Ovary (tissue), 7 donors: ENCODE measurements at regions not wholly inside any gene's neighbourhood (a gene's known extent, or its start where the extent isn't known, plus 50 kb on each side); places are given as distances from the start of the nearest gene placed in this dataset.
"Not testable (repeated sequence)": the region's sequence is repeated elsewhere in the genome, so short reads cannot be mapped to it uniquely, and the experiment has no call there.

Experiments used
- DNase-seq, 5 donors: peaks; one replicate each; pipeline ENCODE4 v3.0.0-alpha.2; 2019 to 2020
- H3K27ac ChIP-seq, 2 donors: fragments of 200-600 bp; one replicate each; pipeline versions ENCODE4 v1.5.1 to v1.8.0; 2019 to 2022
- H3K27me3 ChIP-seq: fragments of 200-600 bp; one replicate; pipeline ENCODE4 v1.8.0; 2022
- H3K36me3 ChIP-seq: fragments of 200-600 bp; sonication (generic); one replicate; pipeline ENCODE4 v1.5.1; 2019
- H3K4me1 ChIP-seq: one replicate; pipeline ENCODE4 v1.8.1; 2013; ENCODE audit warnings: mild to moderate bottlenecking, moderate library complexity; ENCODE audit not compliant: insufficient read depth
- H3K4me3 ChIP-seq: fragments of 200-600 bp; sonication (generic); one replicate; pipeline ENCODE4 v1.5.1; 2017
- H3K9me3 ChIP-seq, 2 donors: fragments of 200-600 bp in 1 of 2; sonication (generic) in 1 of 2; one replicate each; pipeline versions ENCODE4 v1.5.1 to v1.8.1; 2013 to 2019; ENCODE audit warnings: mild to moderate bottlenecking in 1 of 2, moderate library complexity in 1 of 2
- EP300 ChIP-seq: sonication (generic); formaldehyde crosslinking; IDR thresholded peaks from one replicate; pipeline ENCODE4 v1.6.1; 2017; ENCODE audit warnings: antibody characterized with exemption
- POLR2A ChIP-seq: fragments of 450-650 bp; IDR thresholded peaks from one replicate; pipeline ENCODE4 v1.6.1; 2017; ENCODE audit warnings: antibody characterized with exemption, mild to moderate bottlenecking, moderate library complexity
- WGBS, 3 donors: extraction: QIAGEN DNeasy Blood & Tissue Kit in 1 of 3; methylation state at CpG; one replicate each; pipeline versions ENCODE4 v1.1.5 to v1.1.7; 2013 to 2017; 5-methylcytosine and 5-hydroxymethylcytosine counted together
- intact Hi-C, 4 donors: fragments of 100-400 bp; cut with DNase I; formaldehyde crosslinking; loops; one replicate each; pipeline versions ENCODE4 v1.11.0 to v1.15.1; 2022 to 2023
- TF ChIP-seq, protein P1 (sequence below), 3 donors: fragments of 450-650 bp in 2 of 3; fragments of 200-600 bp in 1 of 3; IDR thresholded peaks; one replicate each; pipeline versions ENCODE4 v1.5.1 to v1.8.0; 2016 to 2022; ENCODE audit warnings: antibody characterized with exemption in 3 of 3, mild to moderate bottlenecking in 1 of 3
- donor health status: DM: no; HTN: no; CAD: no; lungs with moderate emphysema.
- donor health status: DM: no; HTN: no; CAD: no.
- donor health status: Bipolar disorder and iron deficiency.
- donor health status: DM: no; HTN: no; CAD: no.
- donor health status: DM: yes; HTN: yes; CAD: no.

DNA sequence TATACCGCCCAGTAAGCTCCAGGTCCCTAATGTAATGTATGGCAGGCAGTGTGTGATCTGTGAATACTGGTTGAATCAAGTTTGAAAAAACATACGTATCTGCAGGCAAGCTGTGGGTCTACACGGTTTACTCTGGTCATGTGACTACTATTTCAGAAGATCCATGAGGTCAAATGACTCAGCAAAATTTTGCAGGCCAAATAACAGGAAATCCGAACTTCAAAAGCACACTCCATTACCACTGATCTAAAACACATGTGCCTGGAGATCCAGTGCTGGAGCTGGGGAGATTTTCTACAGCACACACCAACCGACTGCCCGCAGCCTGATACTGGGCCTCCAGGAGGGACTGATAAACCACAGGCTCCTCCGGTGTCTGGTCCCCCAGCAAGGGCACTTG is 64.5 kb upstream of the SLC44A3 start:
- Histone ChIP-seq H3K27me3 (no peaks in the 10 kb centered on the region), H3K9me3 (no peaks in the 10 kb centered on the region), H3K4me1 (peaks cover 20% of the 10 kb centered on the region), H3K27ac (peak overlapping the region in 1 of 2 donors; percentile 64), H3K36me3 (no peaks in the 10 kb centered on the region), H3K4me3 (no peak overlapping the region)
- intact Hi-C loops, result no loop called here
- WGBS, 3 donors, result 18 to 28% (median 27%) methylated on average over 7 of the region's 7 CpGs
- TF ChIP-seq, protein P1, sequence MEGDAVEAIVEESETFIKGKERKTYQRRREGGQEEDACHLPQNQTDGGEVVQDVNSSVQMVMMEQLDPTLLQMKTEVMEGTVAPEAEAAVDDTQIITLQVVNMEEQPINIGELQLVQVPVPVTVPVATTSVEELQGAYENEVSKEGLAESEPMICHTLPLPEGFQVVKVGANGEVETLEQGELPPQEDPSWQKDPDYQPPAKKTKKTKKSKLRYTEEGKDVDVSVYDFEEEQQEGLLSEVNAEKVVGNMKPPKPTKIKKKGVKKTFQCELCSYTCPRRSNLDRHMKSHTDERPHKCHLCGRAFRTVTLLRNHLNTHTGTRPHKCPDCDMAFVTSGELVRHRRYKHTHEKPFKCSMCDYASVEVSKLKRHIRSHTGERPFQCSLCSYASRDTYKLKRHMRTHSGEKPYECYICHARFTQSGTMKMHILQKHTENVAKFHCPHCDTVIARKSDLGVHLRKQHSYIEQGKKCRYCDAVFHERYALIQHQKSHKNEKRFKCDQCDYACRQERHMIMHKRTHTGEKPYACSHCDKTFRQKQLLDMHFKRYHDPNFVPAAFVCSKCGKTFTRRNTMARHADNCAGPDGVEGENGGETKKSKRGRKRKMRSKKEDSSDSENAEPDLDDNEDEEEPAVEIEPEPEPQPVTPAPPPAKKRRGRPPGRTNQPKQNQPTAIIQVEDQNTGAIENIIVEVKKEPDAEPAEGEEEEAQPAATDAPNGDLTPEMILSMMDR (IDR thresholded peaks at IDR 0.05), result no peak
- no peak for TF ChIP-seq POLR2A
- no peak for TF ChIP-seq EP300
- peak; percentile 53 to 74 (median 61) for DNase-seq

DNA sequence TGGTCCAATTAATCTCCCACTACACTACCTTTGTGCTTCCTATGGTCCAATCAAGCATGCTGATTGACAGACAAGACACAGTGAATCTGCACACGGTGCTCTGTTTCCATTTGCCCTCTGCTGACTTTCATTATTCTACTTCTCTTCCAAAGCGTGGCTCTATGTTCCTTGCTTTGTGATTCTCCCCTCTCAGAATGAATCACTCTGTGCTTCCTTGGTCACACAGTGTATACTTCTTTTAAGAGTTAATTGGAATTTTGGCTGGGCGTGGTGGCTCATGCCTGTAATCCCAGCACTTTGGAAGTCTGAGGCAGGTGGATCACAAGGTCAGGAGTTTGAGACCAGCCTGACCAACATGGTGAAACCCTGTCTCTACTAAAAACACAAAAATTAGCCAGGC is 65.1 kb upstream of the SLC44A3 start:
- H3K9me3 ChIP-seq, H3K27me3 ChIP-seq, H3K36me3 ChIP-seq, DNase-seq, H3K4me3 ChIP-seq, intact Hi-C loops: not testable (repeated sequence)
- WGBS, 3 donors, result 74 to 87% (median 81%) methylated on average over 3 of the region's 3 CpGs
- H3K4me1 ChIP-seq, result peaks cover 20% of the 10 kb centered on the region
- H3K27ac ChIP-seq, result peak overlapping the region in 1 of 2 donors; percentile 64

DNA sequence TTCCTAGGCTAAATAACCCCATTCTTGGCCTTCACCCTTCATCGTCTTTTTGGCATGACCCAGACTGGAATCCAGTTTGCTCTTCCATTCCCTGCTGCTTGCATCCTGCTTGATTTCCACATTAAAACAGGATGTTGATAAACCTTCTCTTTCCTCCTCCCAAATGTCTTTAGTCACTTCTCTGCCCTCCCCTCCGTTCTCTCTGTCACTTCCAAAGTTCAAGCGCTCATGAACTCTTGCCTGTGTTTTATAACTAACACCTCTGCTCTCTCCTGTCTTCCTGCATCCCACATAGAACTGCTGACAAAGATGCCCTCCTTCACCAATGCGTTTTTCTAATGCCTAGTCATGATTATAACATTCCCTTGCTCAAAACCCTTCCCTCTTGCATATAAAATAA is 65.6 kb upstream of the SLC44A3 start:
- no peak for DNase-seq
- TF ChIP-seq, protein P1 (IDR thresholded peaks at IDR 0.05), result no peak
- TF ChIP-seq EP300, result no peak
- H3K4me1 ChIP-seq, result peaks cover 20% of the 10 kb centered on the region
- H3K36me3 ChIP-seq, result no peaks in the 10 kb centered on the region
- WGBS, 3 donors, result 24 to 35% (median 27%) methylated on average over 4 of the region's 4 CpGs
- H3K9me3 ChIP-seq, result no peaks in the 10 kb centered on the region
- intact Hi-C loops, result no loop called here
- peak overlapping the region in 1 of 2 donors; percentile 64 for H3K27ac ChIP-seq
- H3K4me3 ChIP-seq, result no peak overlapping the region
- no peaks in the 10 kb centered on the region for H3K27me3 ChIP-seq

- TF ChIP-seq EP300, result no peak
- TF ChIP-seq, protein P1 (IDR thresholded peaks at IDR 0.05), result no peak
- no peak for TF ChIP-seq POLR2A
- no peak overlapping the region for H3K4me3 ChIP-seq
Observed at GRCh38 chr1:94754095-94754494, 66.1 kb upstream of the SLC44A3 start.

GRCh38 chr1:94753171-94753972 is 66.8 kb upstream of the SLC44A3 start:
- Histone ChIP-seq H3K4me1 (peaks cover 20% of the 10 kb centered on the region), H3K4me3 (no peak overlapping the region), H3K36me3 (no peaks in the 10 kb centered on the region), H3K27ac (peak overlapping the region; percentile 18 to 64), H3K27me3 (no peaks in the 10 kb centered on the region), H3K9me3 (no peaks in the 10 kb centered on the region)
- peak; percentile 56 to 84 (median 71) for DNase-seq
- TF ChIP-seq POLR2A (no peak), EP300 (no peak)
- TF ChIP-seq, protein P1 (IDR thresholded peaks at IDR 0.05), result no peak
- intact Hi-C loops, result no loop called here
- 23 to 40% (median 26%) methylated on average over 6 of the region's 6 CpGs for WGBS, 3 donors

More at GRCh38 chr1:94754095-94754494, 66.1 kb upstream of the SLC44A3 start:
- no peaks in the 10 kb centered on the region for H3K27me3 ChIP-seq
- H3K27ac ChIP-seq, result peak overlapping the region in 1 of 2 donors; percentile 64
- peaks cover 20% of the 10 kb centered on the region for H3K4me1 ChIP-seq
- no peaks in the 10 kb centered on the region for H3K36me3 ChIP-seq
- intact Hi-C loops, result no loop called here
- 9 to 25% (median 15%) methylated on average over 2 of the region's 2 CpGs for WGBS, 3 donors
- no peak for DNase-seq
- H3K9me3 ChIP-seq, result no peaks in the 10 kb centered on the region

GRCh38 chr1:94751483-94751882 is 68.7 kb upstream of the SLC44A3 start:
- H3K27me3 ChIP-seq, H3K36me3 ChIP-seq, H3K27ac ChIP-seq, intact Hi-C loops, DNase-seq, H3K9me3 ChIP-seq, H3K4me3 ChIP-seq: not testable (repeated sequence)
- WGBS, 3 donors, result 87 to 94% (median 88%) methylated on average over 5 of the region's 5 CpGs
- H3K4me1 ChIP-seq, result peaks cover 20% of the 10 kb centered on the region
